ENCODE measurements at regions not wholly inside any gene's neighbourhood (a gene's known extent, or its start where the extent isn't known, plus 50 kb on each side); places are given as distances from the start of the nearest gene placed in this dataset.
A peak's percentile ranks its signal among the peaks of the same experiment; 100 is the strongest.

DNA sequence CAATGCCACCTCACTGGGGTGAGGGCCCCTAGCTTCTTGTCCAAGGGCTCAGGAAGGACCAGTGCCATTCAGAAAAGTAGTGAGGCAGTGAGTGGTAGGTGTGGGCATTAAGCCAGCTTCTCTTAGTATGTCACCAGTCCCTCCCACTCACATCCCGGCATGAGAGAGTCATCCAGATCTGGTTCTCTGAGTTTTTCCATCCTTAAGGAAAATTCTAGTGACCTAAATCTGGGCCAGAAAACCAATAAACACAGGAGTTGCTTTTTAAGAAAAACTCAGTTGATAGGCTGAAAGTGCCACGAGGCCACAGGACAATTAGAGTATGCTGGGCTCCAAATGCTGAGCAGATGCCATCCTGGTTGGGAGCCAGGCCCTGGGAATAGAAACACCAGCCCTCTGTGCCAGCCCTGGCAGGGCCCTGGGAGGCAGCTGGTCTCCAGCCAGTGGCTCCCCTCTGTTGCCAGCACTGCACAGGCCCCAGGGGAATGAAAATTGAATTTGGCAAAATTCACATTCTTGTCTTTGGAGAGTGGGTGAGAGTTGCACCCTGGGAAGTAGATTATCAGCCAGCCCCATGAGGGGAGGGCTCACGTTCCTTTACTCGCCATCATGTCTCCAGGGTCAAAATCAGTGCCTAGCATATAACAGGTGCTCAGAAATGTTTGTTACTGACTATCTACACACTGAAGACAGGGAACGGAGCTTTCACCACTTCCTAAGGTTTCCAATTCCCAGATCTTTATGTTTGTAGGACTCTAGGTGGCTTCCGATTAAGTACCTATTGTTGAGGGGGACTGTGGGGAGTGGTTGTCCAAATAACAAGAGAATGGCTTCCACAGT is 52.8 kb downstream of the FAM43A start:
- no peak for DNase-seq

DNA sequence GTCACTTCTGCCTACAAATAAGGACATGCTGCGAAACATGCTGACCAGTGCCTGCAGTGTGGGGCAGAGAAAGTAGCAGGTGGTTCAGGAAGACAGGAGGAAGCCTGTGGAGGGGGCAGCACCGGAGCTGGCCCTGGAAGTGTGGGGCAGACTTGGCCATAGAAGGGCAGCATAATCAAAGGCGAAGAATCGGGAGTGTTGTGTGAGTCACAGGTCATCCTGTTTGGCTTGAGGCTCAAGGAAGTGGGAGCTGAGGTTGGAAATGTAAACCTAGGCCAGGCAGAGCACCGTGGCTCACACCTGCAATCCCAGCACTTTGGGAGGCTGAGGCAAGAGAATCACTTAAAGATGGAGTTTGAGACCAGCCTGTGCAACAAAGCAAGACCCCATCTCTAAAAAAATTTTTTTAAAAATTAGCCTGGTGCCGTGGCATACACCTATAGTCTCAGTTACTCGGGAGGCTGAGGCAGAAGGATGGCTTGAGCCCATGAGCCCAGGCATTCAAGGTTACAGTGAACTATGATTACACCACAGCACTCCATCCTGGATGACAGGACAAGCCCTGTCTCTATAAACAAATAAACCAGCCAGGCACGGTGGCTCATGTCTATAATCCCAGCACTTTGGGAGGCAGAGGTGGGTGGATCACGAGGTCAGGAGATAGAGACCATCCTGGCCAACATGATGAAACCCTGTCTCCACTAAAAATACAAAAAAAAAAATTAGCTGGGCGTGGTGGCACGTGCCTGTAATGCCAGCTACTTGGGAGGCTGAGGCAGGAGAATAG is 54.0 kb downstream of the FAM43A start:
- no peak for DNase-seq

DNA sequence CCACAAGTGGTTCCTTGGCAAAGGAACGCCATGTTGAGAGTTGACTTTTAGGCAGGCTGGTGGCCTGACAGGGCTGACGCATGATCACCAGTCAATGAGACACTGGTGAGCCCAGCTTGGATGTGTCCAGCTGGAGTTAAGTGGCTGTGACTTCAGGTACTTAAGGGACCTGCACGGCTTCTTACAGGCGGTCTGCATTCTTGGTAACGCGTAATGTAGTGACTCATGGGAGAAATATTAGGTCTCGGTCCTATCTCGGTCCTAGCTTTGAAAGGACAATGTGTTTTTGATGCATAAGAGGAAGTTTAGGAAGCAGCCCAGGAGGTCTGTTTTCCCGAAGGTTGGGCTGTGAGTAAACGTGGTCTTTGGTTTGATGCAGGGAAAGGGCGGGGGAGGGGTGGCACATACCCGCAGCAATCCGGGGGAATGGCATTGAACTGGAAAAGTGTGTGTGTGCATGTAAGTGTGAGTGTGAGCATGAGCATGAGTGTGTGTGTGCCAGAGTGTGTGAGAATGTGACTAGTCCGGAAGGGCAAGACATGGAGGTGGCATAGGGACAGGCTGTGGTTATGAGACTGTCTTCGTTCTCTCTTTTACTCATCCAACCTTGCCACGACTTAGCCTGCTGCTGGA is 55.3 kb downstream of the FAM43A start:
- DNase-seq = no peak

DNA sequence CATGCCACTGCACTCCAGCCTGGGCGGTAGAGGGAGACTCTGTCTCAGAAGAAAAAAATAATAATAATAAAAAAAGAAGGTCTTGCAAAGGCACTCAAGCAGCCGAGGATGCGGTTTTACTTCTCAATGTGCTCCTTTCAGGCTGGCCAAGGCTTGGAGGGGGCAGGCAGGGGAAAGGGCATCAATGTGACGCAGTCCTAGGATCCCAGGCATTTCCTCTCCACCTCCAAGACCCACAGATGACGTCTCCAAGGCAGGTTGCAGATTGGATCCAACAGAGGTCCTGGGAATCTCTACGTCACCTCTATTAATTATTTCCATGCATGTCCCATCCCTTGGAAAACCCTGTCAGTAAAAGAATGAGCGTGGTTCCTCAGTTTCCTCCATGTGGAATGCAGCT is 56.2 kb downstream of the FAM43A start:
- DNase-seq = no peak

DNA sequence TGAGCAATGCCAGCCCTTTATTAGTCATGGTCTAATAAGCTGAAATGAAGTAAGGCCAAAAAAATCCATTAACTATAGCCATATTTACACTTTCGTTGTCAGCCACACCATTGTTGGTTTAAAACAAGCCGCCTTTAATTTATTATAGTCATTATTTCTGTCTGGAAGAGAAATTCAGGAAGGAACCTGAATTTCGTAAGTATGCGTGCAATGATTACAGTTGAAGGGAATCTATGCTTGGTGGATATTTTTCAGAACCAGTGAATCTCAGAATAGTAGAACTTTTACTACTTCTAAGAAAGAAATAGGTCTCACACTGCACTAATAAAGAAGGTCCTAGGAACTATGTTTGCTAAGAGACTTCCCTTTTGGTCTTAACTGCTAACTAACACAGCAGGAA is 59.1 kb downstream of the FAM43A start:
- no peak for DNase-seq

DNA sequence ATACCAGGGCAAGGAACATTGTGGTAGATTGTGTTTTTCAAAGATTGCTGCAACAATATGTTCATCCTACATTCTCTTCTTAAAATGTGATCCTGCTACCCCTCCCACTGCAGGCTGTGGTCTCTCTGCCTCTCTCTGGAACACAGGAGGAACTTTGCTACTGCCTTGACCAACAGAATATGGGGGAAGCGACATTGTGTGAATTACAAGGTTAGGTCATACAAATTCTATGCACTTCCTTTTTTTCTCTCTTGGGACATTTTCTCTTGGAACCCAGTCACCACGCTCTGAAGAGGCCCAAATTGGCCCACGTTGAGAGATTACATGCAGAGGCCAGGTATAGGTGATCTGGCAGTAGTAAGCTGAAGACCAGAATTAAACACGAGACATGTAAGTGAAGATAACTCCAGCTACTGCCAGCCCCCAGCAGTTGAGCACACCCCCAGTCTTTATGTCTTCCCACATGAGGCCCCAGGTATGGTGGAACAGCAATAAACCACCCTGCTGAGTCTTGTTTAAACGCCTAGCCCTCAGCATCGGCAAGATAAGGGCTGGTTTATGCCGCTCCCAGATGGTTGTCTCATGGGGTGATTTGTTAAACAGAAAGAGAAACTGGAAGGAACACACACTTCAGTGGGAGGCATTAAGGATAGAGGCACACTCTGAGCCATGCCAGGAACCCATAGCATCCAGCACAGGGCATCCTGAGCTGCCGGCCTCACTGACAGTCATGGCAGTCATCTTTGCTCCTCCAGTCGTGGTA is 59.9 kb downstream of the FAM43A start:
- no peak for DNase-seq

DNA sequence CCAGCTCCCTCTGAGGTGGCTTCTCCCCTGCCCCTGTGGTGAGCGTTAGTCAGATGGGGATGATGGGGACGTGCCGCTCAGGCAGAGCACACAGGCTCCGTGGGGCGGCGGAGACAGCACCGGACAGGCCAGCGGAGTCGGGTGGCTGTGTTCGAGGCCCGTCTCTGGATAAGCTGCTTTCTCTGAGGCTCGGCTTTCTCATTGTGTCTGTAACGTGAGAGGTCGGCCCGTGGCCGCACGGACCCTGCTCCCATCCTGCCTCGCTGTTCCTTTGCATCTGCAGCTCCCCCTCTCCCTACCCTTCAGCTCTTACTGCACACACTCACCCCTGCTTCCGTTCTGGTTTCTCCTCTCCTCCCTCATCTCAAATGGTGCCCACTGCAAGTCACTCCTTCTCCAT is 62.5 kb downstream of the FAM43A start:
- DNase-seq = no peak

DNA sequence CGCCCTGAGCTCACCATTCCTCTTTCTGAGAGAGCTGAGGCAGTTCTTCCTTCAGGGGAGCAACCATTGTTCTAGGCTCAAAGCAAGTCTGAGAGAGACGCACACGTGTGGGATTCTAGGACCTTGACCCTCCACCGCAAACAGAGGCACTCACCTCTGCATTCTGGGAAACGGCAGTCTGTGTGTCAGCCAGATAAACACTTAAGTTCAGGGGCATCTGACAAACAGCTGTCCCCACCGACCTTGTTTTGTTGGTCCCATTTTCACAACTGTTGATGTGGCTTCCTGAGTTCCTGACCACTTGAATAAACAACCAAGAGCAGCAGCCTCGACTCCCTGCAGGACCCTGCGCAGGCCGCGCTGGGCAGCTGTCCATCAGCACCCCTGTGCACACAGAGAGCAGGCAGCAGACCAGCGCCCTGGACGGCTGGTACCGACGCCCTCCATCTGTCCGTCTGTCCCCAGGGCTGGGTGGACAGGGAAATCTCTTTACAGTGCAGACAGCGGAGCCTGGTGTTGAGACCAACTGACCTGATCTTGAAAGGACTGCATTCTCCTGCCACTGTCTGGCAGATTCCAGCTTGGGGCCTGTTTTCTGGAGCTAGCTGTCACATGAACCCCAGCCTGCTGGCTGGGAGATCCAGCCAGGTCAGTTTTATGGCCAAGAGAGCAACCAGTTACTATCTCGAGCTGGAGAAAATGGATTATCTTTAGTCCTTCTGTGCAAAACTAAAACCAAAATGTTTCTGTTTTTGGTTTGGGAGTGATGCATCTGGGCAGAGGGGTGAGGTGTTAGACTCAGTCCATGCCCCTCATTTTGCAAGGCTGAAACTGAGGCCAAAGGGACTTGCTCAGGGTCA is 64.2 kb downstream of the FAM43A start:
- DNase-seq = no peak

DNA sequence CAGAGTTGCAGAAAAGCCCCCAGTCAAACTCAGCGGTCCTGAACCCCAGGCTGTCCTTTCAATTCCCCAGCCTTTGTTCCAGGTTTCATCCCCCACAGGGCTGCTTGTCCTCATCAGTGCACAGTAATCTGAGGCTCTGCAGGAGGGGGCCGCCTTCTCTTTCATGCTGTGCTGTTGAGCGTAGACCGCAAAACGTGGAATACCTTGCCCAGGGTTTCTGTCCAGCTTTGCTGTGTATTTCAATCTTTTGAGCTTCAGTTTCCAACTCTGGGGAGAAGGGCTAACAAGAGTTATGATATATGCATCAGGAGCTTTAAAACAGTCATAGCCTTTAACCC is 64.8 kb downstream of the FAM43A start:
- DNase-seq = no peak

DNA sequence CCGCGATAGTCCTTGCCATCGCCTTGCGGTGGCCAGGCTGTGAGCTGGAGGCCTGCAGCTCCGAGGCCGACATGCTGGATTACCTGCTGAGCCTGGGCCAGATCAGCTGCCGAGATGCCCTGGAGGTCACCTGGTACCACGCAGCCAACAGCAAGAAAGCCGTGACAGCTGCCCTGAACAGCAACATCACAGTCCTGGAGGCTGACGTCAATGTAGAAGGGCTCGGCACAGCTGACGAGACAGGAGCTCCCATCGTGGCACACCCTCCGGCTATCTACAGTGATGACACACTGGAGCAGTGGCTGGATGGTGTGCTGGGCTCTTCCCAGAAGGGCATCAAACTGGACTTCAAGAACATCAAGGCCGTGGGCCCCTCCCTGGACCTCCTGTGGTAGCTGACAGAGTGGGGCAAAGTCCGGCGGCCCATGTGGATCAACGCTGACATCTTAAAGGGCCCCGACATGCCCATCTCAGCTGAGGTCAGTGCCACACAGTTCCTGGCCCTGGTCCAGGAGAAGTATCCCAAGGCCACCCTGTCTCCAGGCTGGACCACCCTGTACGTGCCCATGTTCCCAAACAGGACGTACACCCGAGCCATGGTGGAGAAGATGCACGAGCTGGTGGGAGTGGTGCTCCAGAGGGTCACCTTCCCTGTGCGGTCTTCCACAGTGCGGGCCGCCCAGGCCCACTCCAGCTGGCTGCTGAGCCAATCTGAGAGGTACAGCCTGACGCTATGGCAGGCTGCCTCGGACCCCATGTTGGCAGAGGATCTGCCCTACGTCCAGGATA is 70.2 kb downstream of the FAM43A start:
- no peak for DNase-seq

DNA sequence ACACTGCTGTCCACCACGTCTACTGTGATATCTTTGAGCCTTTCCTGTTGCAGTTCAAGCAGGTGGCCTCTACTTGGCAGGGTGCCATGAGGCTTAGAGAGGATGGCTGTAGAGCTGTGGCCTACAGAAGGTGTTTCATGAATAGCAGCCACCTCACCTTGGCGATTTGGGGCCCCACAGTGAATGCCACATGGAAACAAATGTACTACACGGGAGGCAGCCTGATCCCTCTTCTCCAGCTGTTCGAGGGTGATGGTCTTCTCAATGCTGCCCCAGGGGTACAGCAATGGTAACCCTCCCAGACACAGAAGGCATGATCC is 70.7 kb downstream of the FAM43A start:
- peak; percentile 37 for DNase-seq

DNA sequence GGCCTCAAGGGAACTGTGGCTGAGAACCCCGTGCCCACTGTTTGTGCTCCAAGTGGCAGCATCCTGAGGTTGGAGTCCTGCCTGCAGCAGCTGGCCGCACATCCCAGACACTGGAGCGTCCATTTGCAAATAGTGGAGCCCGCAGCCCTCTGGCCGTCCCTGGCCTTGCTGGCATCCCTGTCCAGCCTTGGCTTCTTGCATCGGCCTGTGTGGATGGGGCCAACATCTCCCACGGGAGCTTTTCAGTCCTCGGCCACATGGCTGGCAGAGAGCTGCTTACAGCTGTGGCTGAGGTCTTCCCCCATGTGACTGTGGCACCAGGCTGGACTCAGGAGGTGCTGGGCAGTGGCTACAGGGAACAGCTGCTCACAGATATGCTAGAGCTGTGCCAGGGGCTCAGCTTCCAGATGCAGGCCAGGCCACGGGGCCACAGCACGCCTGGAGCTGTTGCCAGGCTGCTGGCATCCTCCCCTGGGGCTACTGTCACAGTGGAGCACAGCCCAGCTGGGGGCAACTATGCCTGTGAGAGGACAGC is 71.2 kb downstream of the FAM43A start:
- no peak for DNase-seq

DNA sequence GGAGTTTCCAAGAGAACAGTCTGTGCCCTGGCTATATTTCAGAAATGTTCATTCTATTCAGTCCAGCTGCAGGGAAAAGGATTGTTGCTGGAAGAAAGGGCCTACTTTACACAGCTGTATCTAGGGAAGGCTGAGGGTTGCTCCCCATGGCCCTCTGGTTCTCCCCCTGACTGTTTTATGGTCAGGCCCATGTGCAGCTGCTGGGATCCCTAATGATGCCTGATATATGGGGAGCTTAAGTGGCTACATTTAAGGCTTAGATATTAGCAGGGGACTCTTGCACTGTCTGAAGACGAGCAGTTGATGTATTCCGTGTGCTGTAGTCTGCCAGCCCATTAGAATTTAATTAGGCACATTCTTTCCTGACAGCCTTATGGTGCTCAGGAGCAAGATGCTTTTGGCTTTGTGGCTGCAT is 72.0 kb downstream of the FAM43A start:
- no peak for DNase-seq

DNA sequence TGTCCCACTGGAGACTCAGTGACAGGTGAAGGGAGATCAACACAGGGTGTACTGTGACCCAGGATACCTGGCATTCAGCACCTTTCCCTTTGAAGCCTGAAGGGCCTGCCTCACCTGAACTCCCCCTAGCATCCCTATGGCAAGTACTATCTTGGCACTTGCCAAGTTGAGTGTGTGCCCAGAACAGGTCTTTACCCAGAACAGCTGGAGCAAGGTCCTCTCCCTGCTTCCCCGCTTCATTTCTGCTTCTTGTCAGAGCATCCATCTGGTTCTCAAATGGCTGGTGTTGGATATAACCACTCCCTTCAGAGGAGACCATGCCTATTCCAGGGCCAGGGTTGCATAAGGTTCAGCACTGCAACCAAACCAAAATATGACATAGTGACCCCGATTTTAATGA is 73.0 kb downstream of the FAM43A start:
- DNase-seq = no peak

DNA sequence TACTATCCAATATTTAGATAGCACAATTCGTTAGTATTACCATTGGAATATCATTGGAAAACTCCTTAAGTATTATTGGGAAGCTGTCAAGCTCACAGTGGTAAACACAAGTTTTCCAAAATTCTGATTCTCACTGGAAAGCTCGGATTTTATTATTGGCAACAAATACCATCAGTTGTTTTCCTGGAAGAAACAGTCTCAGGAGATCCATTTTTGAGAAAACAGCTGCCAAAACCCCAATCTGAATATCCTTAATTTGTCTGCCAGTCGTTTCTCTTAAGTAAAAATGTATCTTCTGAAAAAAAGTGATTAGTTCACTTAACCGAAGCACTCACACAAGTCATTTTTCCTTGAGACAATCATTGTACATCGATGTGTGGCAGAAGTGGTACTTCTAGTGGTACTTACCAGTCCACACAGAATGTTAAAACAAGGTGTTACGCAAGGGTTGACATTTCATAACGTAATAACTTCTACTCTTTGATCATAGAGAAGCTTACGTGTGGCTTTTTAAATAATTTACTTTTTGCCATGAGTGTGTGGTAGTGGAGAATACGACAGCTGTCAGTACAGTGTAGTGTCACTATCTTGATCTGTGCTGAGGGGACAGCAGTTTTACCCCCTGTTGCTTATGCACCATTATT is 74.9 kb downstream of the FAM43A start:
- DNase-seq = no peak

DNA sequence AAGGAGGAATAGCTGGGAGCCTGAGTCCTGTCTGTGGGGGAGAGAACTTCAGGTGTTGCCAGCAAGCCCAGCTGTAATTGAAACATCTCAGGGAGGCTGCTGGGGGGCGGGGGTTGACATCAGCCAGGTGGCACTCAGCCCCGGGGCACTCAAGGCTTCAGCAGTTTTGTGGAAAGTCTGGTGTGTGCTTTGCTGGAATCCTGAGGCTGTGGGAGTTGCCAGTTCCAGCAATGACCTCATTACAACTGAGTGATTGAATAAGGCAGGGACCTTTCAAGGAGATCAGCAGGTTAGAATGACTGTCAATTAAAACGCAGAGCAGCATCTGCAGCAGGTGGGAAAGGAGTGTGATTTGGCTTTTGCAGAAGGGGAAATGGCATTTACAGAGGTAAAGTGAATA is 75.7 kb downstream of the FAM43A start:
- DNase-seq = peak; percentile 85

DNA sequence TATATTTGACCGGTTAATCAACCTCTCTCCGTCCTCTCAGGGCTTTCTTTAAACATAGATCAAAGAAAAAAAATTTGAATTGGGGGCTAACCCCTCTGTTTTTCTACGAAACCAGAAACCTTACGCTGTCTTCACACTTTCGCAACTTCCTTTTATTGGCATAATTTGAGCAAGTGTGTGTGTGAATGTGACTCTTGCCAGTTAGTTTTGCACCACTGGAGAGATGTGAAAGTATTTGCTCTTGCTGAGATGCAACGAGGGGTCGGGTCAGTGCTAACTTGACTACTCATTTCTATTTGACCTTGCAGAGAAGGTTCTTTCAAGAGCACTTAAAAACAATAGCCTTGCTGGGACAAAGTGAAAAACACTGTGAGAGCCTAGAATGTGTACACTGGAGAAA is 81.2 kb downstream of the FAM43A start:
- DNase-seq = no peak

DNA sequence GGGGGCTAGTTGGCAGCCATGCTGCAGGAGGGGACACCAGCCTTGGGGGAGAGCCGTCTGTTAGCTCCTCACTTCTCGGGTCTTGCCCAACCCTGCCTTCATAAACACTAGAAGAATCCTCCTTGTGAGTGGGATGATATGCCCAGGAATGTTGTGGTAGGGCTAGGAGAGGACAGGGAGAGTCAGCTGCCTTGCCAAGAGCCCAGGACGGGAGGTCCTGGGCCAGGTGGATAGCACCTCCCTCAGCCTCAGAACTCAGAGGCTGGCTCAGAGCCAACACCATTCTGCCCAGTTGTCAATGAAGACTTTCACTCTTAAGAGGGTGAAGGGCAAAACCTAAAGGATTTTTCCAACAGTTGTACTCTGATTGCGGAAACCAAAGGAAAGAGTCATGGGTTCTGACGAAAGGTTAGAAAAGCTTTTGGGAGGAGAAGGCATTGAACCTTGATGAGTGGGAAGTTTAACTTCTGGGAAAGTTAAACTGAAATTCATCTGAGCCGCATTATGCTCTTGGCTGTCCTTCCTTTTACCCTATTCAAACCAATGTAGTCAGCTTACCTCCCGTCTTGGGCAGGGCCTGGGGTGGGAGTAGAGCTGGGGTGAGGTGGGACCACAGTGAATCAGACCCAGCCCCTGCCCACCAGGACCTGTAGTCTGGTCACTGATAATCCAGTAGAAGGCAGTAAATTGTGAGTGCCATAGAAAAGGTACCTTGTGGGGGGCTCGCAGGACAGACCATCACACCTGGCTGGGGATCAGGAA is 81.9 kb downstream of the FAM43A start:
- DNase-seq = no peak

DNA sequence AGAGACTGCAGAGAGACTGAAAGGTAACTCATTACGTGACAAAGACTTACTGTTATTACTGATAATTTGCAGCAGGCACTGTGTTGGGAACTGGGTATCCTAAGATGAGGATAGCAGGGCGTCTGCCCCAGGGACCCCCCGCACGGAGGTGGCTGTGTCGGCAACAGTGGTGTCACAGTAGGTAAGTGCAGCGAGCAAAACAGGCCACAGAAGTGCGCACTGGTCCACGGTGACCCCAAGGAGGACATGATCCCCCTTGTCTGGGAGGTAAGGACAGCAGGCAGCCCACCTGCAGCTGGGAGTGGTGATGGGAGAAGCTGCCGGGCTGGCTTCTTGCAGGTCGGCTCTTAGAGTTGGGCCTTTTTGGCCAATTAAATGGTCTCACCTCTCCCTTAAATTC is 82.9 kb downstream of the FAM43A start:
- no peak for DNase-seq
